Neuron (in vitro differentiated cells): ENCODE measurements at regions not wholly inside any gene's neighbourhood (a gene's known extent, or its start where the extent isn't known, plus 50 kb on each side); places are given as distances from the start of the nearest gene placed in this dataset.

Experiments
- H2AFZ ChIP-seq: one replicate; pipeline ENCODE4 v1.6.1; 2013; ENCODE audit warnings: low read depth, mild to moderate bottlenecking, inconsistent platforms, low read length, moderate library complexity
- H3K27me3 ChIP-seq: one replicate; pipeline ENCODE4 v1.6.1; 2013; ENCODE audit warnings: low read length; ENCODE audit not compliant: insufficient read depth
- H3K36me3 ChIP-seq: one replicate; pipeline ENCODE4 v1.6.1; 2013; ENCODE audit warnings: low read length; ENCODE audit not compliant: insufficient read depth
- H3K4me1 ChIP-seq: one replicate; pipeline ENCODE4 v1.6.1; 2013; ENCODE audit warnings: low read length; ENCODE audit not compliant: insufficient read depth
- H3K4me3 ChIP-seq: 2 replicates; pipeline ENCODE4 v1.5.1; 2013; ENCODE audit warnings: mild to moderate bottlenecking, low read length, moderate library complexity
- H3K9me3 ChIP-seq: one replicate; pipeline ENCODE4 v1.6.1; 2013; ENCODE audit warnings: low read length

GRCh38 chr13:60969656-60970055 is 446.0 kb downstream of the PCDH20 start:
- Histone ChIP-seq H2AFZ (no peak overlapping the region), H3K4me1 (no peaks in the 10 kb centered on the region), H3K36me3 (no peaks in the 10 kb centered on the region), H3K4me3 (no peak overlapping the region), H3K9me3 (no peaks in the 10 kb centered on the region), H3K27me3 (no peaks in the 10 kb centered on the region)

GRCh38 chr13:60959427-60959826 is 456.2 kb downstream of the PCDH20 start:
- Histone ChIP-seq H3K27me3 (no peaks in the 10 kb centered on the region), H3K36me3 (no peaks in the 10 kb centered on the region), H2AFZ (no peak overlapping the region), H3K4me1 (no peaks in the 10 kb centered on the region), H3K4me3 (no peak overlapping the region), H3K9me3 (no peaks in the 10 kb centered on the region)

- Histone ChIP-seq H2AFZ (no peak overlapping the region), H3K9me3 (no peaks in the 10 kb centered on the region), H3K27me3 (no peaks in the 10 kb centered on the region), H3K36me3 (no peaks in the 10 kb centered on the region), H3K4me1 (no peaks in the 10 kb centered on the region), H3K4me3 (no peak overlapping the region)
These were observed 457.8 kb downstream of the PCDH20 start for GRCh38 chr13:60957816-60958215.

- Histone ChIP-seq H3K4me3 (no peak overlapping the region), H2AFZ (no peak overlapping the region), H3K4me1 (no peaks in the 10 kb centered on the region), H3K27me3 (no peaks in the 10 kb centered on the region), H3K9me3 (peaks cover 3% of the 10 kb centered on the region), H3K36me3 (no peaks in the 10 kb centered on the region)
These were observed 470.3 kb downstream of the PCDH20 start for GRCh38 chr13:60945396-60945795.

GRCh38 chr13:60944863-60945262 is 470.8 kb downstream of the PCDH20 start:
- H3K9me3 ChIP-seq = peaks cover 3% of the 10 kb centered on the region
- H2AFZ ChIP-seq = no peak overlapping the region
- no peaks in the 10 kb centered on the region for H3K4me1 ChIP-seq
- no peak overlapping the region for H3K4me3 ChIP-seq
- H3K36me3 ChIP-seq = no peaks in the 10 kb centered on the region
- H3K27me3 ChIP-seq = no peaks in the 10 kb centered on the region

- no peaks in the 10 kb centered on the region for H3K27me3 ChIP-seq
- H2AFZ ChIP-seq = no peak overlapping the region
- H3K4me3 ChIP-seq = no peak overlapping the region
- H3K9me3 ChIP-seq = no peaks in the 10 kb centered on the region
- H3K36me3 ChIP-seq = no peaks in the 10 kb centered on the region
- no peaks in the 10 kb centered on the region for H3K4me1 ChIP-seq
These were observed 471.6 kb downstream of the PCDH20 start for GRCh38 chr13:60944016-60944415.

GRCh38 chr13:60936281-60936680 is 479.4 kb downstream of the PCDH20 start:
- H3K4me3 ChIP-seq = no peak overlapping the region
- no peak overlapping the region for H2AFZ ChIP-seq
- H3K4me1 ChIP-seq = no peaks in the 10 kb centered on the region
- H3K27me3 ChIP-seq = no peaks in the 10 kb centered on the region
- H3K9me3 ChIP-seq = no peaks in the 10 kb centered on the region
- no peaks in the 10 kb centered on the region for H3K36me3 ChIP-seq

GRCh38 chr13:60933638-60934037 is 482.0 kb downstream of the PCDH20 start:
- Histone ChIP-seq H3K27me3 (no peaks in the 10 kb centered on the region), H3K9me3 (no peaks in the 10 kb centered on the region), H3K36me3 (no peaks in the 10 kb centered on the region), H3K4me3 (no peak overlapping the region), H3K4me1 (no peaks in the 10 kb centered on the region), H2AFZ (no peak overlapping the region)

GRCh38 chr13:60931858-60932546 is 483.6 kb downstream of the PCDH20 start:
- Histone ChIP-seq H2AFZ (no peak overlapping the region), H3K4me1 (no peaks in the 10 kb centered on the region), H3K4me3 (no peak overlapping the region), H3K27me3 (no peaks in the 10 kb centered on the region), H3K9me3 (no peaks in the 10 kb centered on the region), H3K36me3 (no peaks in the 10 kb centered on the region)

GRCh38 chr13:60925686-60926085 is 490.0 kb downstream of the PCDH20 start:
- H3K4me3 ChIP-seq = no peak overlapping the region
- H3K36me3 ChIP-seq = no peaks in the 10 kb centered on the region
- H3K4me1 ChIP-seq = peaks cover 8% of the 10 kb centered on the region
- no peak overlapping the region for H2AFZ ChIP-seq
- H3K9me3 ChIP-seq = no peaks in the 10 kb centered on the region
- no peaks in the 10 kb centered on the region for H3K27me3 ChIP-seq

- H3K36me3 ChIP-seq = no peaks in the 10 kb centered on the region
- no peaks in the 10 kb centered on the region for H3K9me3 ChIP-seq
- no peak overlapping the region for H3K4me3 ChIP-seq
- H2AFZ ChIP-seq = no peak overlapping the region
- H3K4me1 ChIP-seq = peaks cover 8% of the 10 kb centered on the region
- H3K27me3 ChIP-seq = no peaks in the 10 kb centered on the region
These were observed 490.8 kb downstream of the PCDH20 start for GRCh38 chr13:60924856-60925255.

GRCh38 chr13:60922576-60923231 is 492.9 kb downstream of the PCDH20 start:
- no peaks in the 10 kb centered on the region for H3K27me3 ChIP-seq
- H3K36me3 ChIP-seq = no peaks in the 10 kb centered on the region
- H3K9me3 ChIP-seq = no peaks in the 10 kb centered on the region
- no peak overlapping the region for H2AFZ ChIP-seq
- H3K4me1 ChIP-seq = peaks cover 8% of the 10 kb centered on the region
- no peak overlapping the region for H3K4me3 ChIP-seq

GRCh38 chr13:60893801-60894200 is 496.8 kb downstream of the TDRD3 start:
- H3K4me3 ChIP-seq = no peak overlapping the region
- no peaks in the 10 kb centered on the region for H3K4me1 ChIP-seq
- no peak overlapping the region for H2AFZ ChIP-seq
- H3K27me3 ChIP-seq = no peaks in the 10 kb centered on the region
- no peaks in the 10 kb centered on the region for H3K9me3 ChIP-seq
- H3K36me3 ChIP-seq = no peaks in the 10 kb centered on the region

GRCh38 chr13:60887711-60888110 is 490.7 kb downstream of the TDRD3 start:
- Histone ChIP-seq H3K9me3 (no peaks in the 10 kb centered on the region), H3K36me3 (no peaks in the 10 kb centered on the region), H3K27me3 (no peaks in the 10 kb centered on the region), H2AFZ (no peak overlapping the region), H3K4me3 (no peak overlapping the region), H3K4me1 (no peaks in the 10 kb centered on the region)
